ENCODE measurements at regions not wholly inside any gene's neighbourhood (a gene's known extent, or its start where the extent isn't known, plus 50 kb on each side); places are given as distances from the start of the nearest gene placed in this dataset.

DNA sequence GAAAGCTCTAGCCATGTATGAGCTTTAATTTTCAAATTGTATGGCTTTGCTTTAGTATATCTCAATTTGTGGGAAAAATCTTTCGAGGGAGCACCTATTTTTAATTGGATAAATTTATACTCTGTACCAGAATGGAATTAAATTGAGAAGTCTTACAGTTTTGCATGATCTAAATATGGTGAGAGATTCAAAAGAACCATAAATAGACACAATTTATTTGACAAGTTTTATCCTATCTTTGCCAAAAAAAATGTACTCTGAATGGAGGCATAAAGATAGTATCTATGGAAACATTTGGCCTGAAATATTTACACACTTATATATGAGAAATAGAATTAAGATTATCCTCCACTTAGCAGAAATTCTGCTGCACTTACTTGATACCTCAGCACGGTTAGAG, 238.4 kb downstream of the NDUFA10 start:
- DNase-seq (ENCODE audit: low spot score) (no peak), FAIRE-seq (no peak)

DNA sequence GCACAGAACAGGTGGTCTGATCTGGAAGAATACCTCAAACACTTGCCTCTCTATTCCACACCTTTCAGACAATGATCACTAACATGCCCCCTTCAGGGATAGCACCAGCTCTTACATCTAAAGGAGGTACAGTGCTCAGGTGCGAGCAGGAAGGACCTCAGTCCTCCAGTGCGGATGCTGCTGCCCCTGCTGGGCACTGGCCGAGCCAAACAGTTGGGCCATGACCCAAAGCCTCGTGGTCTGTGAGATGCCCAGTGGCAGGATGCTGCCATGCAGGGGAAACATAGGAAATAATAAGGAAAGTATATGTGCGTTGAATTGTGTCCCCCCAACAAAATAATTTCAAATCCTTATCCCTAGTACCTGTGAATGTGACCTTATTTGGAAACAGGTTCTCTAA, 243.7 kb downstream of the NDUFA10 start:
- DNase-seq (ENCODE audit: low spot score) (no peak), FAIRE-seq (no peak)

DNA sequence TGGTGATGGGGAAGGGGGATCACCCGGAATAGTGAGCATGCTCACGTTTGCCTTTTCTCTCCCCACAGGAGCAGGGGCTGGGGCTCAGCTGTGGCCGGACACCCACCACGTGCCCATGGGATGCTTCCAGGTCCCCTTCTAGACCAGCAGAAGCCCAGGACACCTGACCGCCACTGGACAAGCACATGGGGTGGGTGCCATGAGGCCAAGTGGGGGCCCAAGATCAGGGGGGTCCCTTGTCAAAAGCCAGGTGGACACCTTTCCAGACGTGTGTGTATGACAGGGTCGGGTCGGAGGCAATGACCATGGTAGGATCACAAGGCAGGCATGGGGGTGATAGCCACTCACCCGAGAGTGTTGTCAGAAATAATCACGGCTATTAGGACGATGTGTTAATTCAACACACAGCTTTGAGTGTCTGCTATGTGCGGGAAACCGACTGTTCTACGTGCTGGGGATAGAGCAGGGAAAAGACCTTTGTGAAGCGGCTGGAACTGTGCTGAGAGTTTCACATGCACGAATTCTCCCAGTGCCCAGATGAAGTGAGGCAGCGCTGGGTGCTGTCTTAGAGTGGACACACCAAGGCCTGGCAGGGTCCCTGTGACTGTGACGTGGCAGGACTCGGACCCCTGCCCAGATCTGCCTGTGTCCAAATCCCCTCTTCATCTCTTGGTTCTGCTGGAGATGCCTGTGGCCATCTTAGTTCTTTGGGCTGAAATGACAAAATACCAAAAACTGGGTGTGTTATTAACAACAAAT, 244.7 kb downstream of the NDUFA10 start:
- DNase-seq (ENCODE audit: low spot score) (no peak), FAIRE-seq (no peak)

DNA sequence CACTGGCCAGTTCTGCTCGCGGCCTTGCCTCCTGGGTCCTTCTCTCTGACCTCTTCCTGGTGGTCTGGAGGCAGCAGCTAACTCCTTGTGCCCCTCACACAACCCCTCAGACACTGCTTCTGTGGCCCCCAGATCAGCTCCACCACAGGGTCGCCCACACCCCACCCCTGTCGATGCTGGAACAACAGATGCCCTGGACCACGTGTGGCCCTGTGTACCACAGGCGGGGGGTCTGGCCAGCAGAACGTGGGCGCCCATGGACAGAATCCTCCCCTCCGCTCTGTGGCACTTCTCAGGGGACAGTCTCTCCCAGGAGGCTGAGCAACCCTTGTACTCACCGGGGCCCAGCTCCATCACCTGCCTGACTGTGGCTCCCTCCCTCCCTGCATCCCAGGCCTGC, 245.6 kb downstream of the NDUFA10 start:
- DNase-seq (ENCODE audit: low spot score) (no peak), FAIRE-seq (no peak)

DNA sequence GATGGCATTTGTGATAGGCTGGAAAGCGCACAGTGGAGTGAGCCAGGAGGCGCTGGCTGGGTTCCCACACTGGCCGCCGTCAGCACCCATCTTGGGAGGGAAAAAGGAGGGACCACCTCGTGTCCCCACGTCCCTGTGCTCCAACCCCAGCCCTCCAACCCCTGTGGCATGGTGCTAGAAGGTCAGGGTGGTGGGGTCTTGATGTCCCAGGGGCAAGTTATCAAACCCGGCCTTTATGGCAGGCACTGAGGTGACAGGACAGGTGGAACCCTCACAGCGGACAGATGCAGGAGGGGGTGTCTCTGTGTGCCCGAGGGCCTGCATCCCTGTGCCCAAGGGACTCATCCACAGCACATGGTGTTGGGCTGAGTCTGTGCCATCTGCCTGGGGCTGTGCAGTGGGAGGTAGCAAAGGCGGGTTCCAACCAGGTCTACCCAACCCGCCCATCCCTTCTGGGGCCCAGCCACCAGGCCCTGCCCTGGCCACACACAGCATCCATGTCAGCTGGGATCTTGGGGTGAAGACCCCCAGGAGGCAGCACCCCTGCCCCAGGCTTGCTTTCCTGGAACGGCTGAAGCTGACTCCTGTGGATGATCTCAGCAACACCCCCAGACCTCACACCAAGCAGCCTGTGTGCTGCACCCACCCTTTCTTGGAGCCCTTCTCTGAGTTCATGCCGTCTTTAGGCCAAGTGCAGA, 246.1 kb downstream of the NDUFA10 start:
- DNase-seq (ENCODE audit: low spot score) = no peak
- no peak for FAIRE-seq

DNA sequence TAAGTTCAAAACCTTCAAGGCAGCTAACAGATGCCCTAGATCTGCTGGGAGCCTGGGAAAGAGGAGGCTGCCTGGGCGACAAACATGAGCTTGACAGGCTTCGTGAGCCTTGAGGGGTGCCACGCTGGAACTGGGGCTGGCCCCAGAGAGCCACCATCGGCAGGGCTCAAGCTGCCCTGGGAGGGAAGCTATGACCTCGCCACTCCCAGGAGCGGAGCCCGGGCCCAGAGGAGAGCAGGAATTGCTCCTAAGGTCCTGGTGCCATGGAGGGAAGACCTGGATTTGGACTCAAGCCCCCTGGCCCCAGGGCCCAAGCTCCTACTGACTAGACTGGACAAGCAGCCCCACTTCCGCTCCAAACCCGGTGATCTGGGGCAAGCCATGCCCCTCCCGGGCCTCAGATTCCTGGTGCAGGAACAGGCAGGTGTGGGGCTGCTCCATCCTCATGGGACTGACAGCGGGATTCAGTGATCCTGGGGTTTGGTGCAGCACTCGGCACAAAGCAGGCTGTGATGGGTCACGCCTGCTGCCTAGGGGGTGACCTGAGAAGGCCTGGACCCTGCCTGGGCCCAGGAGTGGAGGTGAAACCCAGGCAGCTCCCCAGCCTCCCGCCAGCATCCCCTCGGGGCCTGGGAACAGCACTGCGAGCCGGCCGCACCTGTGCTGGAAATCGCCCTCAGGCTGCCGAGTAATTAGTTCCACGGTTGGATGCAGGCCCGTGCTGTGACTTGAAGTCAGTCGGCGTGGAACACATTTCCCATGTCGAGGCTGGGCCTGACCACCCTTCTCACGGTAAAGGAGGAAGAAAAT, 246.9 kb downstream of the NDUFA10 start:
- DNase-seq (ENCODE audit: low spot score) (no peak), FAIRE-seq (no peak)

DNA sequence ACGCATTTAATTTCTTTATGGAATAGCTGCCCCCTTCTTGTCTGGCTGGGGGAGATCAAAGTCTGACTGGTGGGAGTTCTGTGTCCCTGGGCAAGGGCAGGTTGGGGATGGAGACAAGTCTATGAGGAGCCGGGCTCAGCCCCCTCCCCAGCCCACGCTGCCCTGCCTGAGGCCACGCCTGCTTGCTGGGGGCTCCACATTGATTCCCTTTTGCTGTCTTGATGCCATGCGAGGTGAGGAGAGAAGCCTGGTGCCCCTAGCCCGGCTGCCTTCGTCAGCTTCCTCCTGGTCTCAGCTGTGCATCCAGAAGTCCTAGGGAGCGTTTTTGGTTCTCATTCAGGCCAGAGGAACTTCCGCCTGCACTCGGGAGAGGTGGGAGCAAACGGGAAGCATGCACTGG, 247.9 kb downstream of the NDUFA10 start:
- DNase-seq (ENCODE audit: low spot score) (no peak), FAIRE-seq (no peak)

DNA sequence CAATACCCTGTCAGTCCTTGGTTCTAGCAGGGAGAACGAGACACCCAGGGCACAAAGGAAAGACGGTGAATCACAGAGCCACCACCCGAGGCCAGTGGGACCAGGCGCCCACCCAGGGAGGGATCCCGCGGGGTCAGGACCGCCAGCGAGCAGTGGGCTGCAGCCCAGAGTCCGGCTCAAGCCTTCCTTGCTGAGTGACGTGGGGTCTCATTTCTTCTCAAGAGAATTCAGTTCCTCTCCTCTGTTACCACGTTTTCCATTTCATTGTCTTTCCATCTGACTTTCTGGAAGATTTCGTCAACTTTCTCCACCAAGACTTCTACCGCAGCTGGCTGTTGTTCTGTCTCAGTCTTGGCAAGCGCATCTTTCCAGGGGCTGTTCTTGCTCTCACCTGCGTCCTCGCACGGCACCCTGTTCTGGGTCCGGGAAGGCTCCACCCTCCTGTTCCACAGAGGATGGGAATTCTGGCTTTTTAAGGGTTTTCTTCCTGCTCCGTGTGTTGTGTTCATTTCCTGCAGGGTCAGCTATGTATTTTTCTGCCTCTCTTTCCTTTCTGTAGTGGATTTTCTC, 248.6 kb downstream of the NDUFA10 start:
- FAIRE-seq (no peak), DNase-seq (ENCODE audit: low spot score) (no peak)

DNA sequence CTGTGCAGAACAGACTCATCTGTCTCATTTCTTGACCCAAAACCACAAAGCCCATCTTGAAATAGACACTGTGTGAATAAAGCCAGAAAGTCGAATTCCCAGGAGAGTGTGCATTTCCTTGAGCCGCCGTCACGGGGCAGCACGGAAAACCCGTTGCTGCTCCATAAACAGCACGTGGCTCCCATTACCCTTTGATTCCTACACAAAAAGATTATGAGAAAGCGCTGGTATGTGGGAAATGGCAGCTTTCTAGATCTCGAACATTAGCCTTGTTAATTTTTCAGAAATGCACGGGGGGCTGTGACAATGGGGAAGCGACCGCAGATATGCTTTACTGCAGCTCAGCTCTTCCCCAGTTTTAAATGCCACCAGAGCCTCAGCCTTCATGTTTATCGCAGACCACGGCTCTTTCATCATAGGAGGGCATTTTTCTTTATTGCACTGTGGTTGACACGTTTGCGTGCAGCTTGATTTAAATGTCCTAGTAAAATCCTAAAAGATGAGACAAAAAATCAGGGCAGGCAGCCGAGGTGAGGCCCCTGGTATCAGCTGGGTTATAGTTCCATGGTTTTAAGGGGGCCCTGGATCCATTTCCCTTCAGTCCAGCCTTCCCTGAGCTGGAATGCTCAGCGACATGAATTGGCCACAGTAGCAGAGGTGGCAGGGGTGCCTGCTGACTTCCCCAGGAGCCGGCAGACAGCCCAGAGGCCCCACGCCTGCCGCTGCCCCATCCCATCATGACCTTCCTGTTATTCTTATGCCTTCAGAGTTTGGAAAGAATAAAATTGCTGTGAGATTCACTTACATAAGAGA, 249.3 kb downstream of the NDUFA10 start:
- DNase-seq (ENCODE audit: low spot score) = no peak
- no peak for FAIRE-seq

DNA sequence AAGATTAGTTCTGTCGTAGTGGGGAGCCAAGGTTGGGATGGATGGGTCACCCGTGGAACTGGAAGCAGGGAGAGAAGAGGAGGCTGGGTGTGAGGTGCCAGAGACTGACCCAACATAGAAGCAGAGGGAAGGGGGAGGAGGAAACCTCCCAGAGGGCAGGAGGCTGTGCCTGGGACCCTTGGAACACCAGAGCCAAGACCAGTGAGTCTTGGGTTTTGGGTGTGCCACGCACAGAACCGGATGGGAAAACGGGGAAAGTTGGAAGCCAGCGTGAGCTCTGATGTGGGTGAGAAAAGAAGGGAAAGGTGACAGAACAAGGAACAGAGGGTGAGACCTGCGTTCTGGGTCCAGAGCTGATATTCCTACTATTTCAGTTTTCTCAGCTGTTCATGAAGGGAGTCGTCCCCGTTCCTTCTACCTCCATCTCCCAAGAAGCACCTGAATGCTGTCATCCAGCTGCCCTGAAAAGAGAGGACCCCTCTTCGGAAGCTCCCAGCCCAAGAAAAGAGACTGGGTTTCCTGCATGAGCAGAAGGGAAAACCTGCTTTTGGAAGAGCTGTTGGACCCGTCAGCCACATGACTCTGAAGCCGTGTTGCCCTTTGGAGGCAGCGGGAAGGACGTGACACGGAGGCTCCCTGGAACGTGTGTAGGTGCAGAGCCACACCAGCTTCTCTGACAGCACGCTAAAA, 250.1 kb downstream of the NDUFA10 start:
- no peak for FAIRE-seq

DNA sequence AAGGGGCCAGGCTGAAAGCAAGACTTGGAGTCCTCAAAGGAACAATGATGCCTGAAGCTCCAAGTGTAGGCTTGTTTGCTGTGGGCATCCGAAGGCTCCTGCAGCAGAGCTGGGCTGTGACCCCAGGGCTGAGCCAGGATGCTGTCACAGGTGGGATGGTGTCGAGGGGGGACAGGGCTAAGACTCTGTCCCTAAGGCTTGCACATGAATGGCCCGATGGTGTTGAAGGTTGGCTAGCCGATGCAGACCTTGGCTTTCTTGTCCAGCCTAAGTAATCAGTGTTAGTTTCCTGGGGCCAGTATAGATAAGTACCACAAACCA, 251.0 kb downstream of the NDUFA10 start:
- DNase-seq (ENCODE audit: low spot score) (no peak), FAIRE-seq (no peak)

More for the DNA sequence above, 250.1 kb downstream of the NDUFA10 start:
- DNase-seq (ENCODE audit: low spot score) = no peak

DNA sequence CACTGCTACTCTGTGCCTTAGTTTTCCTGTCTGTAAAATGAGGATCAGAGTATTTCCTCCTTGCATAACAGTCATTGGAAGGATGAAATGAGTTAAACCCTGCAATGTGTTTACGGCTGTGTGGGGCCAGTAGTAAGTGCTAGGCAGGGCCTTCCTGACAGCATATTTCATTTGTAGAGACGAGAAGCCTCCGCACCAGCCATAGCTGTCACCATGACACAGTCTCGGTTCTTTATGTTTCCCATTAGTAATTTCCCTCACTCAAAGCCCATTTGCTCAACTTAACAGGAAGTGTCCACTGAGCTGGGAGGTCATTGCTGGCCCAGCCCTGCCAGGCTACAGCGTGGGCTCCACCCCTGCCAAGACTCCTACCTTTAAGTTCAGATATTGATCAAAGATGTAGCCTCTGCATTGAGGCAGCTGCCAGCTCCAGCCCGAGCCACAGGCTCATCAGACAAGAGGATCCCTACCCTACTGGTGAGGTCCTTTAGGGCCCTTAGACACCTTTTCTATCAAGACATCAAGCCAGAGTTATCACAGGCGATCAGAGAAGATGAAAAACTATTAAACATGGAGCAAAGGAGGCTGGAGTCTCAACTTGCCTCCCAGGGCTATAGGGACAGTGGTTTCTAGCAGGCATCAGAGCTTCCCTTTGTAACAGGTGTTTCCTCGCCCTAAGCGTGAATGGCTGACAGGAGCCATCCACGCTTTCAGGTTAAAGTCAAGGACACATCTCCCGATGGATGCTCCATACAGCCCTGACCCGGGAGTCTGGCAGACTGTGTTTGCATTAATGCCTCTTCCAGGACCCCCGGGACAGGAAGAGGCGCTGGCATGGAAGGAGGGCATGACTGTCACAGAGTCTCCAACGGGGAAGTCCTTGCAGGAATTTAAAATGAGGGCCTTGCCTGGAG, 251.7 kb downstream of the NDUFA10 start:
- no peak for FAIRE-seq
- no peak for DNase-seq (ENCODE audit: low spot score)

DNA sequence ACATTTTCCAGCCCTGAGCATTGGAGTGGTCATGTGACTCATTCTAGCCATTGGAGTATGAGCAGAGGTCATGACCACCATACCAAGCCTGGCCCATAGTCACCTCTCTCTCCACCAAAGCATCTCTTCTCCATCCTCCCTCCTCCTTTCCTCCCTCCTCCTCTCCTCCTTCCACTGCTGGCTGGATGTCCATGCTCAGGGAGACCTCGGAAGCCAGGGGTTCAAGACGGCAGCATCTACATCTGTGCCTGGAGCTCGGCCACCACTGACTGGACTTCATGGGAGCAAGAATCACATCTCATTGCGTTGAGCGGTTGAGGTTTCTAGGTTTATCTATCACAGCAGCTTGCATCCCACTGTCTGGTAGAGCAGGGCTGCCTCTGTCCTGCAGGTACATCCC, 252.4 kb downstream of the NDUFA10 start:
- no peak for FAIRE-seq
- no peak for DNase-seq (ENCODE audit: low spot score)

DNA sequence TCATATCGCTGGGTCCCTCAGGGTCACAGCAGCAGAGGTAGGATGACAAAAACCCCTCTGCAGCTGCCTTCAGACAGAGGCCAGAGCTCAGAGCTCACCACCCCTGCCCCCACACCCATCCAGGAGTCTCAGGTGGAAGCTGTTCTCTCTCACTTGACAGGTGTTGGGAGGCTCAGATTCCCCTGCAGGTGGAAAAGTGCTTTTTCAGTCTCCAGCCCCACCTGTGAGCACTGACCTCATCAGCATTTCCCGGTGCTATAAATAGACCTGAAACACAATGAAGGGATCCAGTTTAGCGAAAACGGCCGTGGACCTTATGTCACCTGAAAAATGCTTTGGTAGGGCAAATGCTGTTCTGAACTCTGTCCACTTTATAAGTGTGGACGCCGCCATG, 254.9 kb downstream of the NDUFA10 start:
- no peak for DNase-seq (ENCODE audit: low spot score)
- no peak for FAIRE-seq

DNA sequence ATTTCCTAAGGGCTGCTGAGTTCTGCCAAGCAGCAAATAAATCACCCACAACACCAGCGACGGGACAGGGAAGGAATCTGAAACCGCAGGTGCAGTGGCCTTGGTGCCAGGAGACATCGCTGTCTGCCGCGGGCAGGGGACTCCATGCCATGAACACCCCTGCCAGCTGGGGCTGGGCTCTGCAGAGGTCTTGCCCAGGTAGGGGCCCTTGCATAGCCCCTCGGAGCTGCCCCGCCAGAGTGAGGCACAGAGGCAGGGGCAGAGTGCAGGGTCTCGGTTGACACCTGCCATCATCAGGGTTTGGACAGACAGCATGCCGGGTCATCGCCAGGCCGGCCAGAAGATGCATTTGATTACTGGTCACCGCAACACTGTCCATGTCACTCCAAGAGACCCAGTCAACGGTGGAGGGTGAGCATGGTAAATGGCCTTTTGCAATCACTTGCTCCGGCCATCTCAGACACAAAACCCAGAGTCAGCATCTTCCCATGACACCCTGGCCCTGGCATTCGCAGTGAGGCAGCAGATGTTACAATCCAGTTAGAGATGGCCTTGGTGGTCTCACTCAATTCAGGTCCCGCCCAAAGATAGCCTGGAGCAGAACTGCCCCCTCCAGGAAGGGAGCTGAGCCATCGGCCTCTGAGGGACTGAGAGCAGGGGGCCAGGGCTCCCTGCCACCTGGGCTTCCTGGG, 255.4 kb downstream of the NDUFA10 start:
- DNase-seq (ENCODE audit: low spot score) (no peak), FAIRE-seq (no peak)

DNA sequence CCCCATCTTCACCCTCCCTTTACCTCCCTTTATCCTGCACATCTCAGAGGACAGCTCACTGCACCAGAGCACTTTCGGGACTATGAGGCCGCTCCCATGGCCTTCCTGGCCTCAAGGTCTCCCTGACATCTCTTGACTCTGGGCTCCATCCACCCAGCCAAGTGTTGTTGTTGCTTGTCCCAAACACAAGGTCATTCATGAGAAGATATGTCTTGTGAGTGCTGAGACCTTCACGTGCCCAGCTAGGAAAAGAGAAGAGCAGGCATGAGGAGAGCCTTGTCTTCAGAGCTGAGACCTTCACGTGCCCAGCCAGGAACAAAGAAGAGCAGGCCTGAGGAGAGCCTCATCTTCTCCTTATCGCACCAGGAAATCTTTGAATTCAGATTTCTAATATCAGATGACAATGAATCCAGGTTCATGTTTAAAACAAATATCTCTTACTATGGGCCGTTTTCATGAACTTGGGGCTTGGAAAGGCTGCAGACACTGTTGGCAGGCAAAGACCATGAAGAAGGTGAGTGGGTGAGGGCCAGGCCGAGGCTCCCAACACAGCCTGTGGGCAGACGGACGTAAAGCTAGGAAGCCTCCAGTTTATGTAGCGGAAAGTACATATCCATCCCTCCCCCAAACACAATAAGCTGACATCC, 256.1 kb downstream of the NDUFA10 start:
- no peak for FAIRE-seq

DNA sequence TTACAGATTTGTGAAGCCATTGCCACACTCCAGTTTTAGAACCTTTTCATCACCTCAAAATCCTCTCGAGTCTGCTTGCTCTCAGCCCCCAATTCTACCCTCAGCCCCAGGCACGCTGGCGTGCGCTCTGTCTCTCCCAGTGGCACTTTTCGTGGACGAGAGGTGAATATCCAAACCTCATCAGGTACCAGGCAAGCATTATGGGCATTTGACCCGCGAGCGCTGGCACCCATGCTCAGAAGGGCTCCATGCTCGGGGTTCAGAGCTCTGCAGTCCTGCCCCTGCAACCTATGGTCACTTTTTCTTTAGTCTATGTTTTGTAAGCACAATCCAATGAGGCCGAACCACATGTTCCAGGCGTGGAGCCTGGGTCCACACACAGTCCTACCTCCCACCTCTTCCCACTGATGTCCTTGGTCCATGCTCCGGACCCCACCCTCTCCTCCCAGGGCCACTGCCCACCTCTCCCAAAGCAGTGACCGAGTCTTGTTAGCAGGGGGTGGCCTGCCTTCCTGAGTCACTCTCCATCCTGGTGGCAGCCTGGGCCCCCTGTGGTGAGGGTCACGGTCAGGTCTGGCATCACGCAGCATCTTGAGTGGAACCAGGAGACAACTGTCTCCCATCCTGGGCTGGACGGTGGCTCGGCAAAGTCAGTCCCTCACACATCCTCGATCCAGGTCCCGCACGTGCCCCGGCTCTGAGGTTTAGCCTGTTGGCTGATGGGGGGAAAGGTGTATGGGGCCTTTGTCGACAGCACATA, 256.9 kb downstream of the NDUFA10 start:
- no peak for DNase-seq (ENCODE audit: low spot score)
- FAIRE-seq = no peak

More for the DNA sequence above, 256.1 kb downstream of the NDUFA10 start:
- no peak for DNase-seq (ENCODE audit: low spot score)
